Lower leg skin (tissue), 3 donors: ENCODE measurements at regions not wholly inside any gene's neighbourhood (a gene's known extent, or its start where the extent isn't known, plus 50 kb on each side); places are given as distances from the start of the nearest gene placed in this dataset.

ENCODE experiments used
- CTCF ChIP-seq, 3 donors: fragments of 450-650 bp; IDR thresholded peaks; one replicate each; pipeline ENCODE4 v1.5.1; 2016; ENCODE audit warnings: antibody characterized with exemption in 3 of 3, mild to moderate bottlenecking in 3 of 3, moderate library complexity in 2 of 3
- POLR2A ChIP-seq, 2 donors: fragments of 450-650 bp; IDR thresholded peaks; one replicate each; pipeline ENCODE4 v1.6.1; 2016 to 2017; ENCODE audit warnings: antibody characterized with exemption in 2 of 2, mild to moderate bottlenecking in 1 of 2, moderate library complexity in 1 of 2

GRCh38 chr2:19543663-19544383 lies 185.4 kb upstream of the OSR1 start:
- no peak for TF ChIP-seq CTCF (IDR thresholded peaks at IDR 0.05)
- no peak for TF ChIP-seq POLR2A (IDR thresholded peaks at IDR 0.05)
